ENCODE measurements at regions not wholly inside any gene's neighbourhood (a gene's known extent, or its start where the extent isn't known, plus 50 kb on each side); places are given as distances from the start of the nearest gene placed in this dataset.
"Not testable (repeated sequence)": the region's sequence is repeated elsewhere in the genome, so short reads cannot be mapped to it uniquely, and the experiment has no call there.

GRCh38 chr3:65039754-65040210, 352.0 kb upstream of the ADAMTS9 start:
- DNase-seq (ENCODE audit: low spot score): no peak

- DNase-seq (ENCODE audit: low spot score): no peak
Observed at GRCh38 chr3:65037861-65038260, 350.1 kb upstream of the ADAMTS9 start.

- DNase-seq (ENCODE audit: low spot score): no peak
Observed at GRCh38 chr3:65035246-65035645, 347.4 kb upstream of the ADAMTS9 start.

- no peak for DNase-seq (ENCODE audit: low spot score)
Observed at GRCh38 chr3:65033576-65033975, 345.8 kb upstream of the ADAMTS9 start.

GRCh38 chr3:65030847-65031463, 343.2 kb upstream of the ADAMTS9 start:
- no peak for DNase-seq (ENCODE audit: low spot score)

GRCh38 chr3:65030014-65030627, 342.3 kb upstream of the ADAMTS9 start:
- no peak for DNase-seq (ENCODE audit: low spot score)

- DNase-seq (ENCODE audit: low spot score): no peak
Observed at GRCh38 chr3:65029130-65029529, 341.3 kb upstream of the ADAMTS9 start.

GRCh38 chr3:65028024-65028423, 340.2 kb upstream of the ADAMTS9 start:
- no peak for DNase-seq (ENCODE audit: low spot score)

- DNase-seq (ENCODE audit: low spot score): no peak
Observed at GRCh38 chr3:65027335-65027734, 339.5 kb upstream of the ADAMTS9 start.

GRCh38 chr3:65026151-65026550, 338.4 kb upstream of the ADAMTS9 start:
- DNase-seq (ENCODE audit: low spot score): no peak

- no peak for DNase-seq (ENCODE audit: low spot score)
Observed at GRCh38 chr3:65024148-65024547, 336.3 kb upstream of the ADAMTS9 start.

- DNase-seq (ENCODE audit: low spot score): no peak
Observed at GRCh38 chr3:65020281-65021160, 332.7 kb upstream of the ADAMTS9 start.

GRCh38 chr3:65019443-65020055, 331.7 kb upstream of the ADAMTS9 start:
- no peak for DNase-seq (ENCODE audit: low spot score)

GRCh38 chr3:65018801-65019200, 331.0 kb upstream of the ADAMTS9 start:
- DNase-seq (ENCODE audit: low spot score): no peak

- DNase-seq (ENCODE audit: low spot score): no peak
Observed at GRCh38 chr3:65017359-65017758, 329.6 kb upstream of the ADAMTS9 start.

- no peak for DNase-seq (ENCODE audit: low spot score)
Observed at GRCh38 chr3:65015711-65016110, 327.9 kb upstream of the ADAMTS9 start.

- no peak for DNase-seq (ENCODE audit: low spot score)
Observed at GRCh38 chr3:65013053-65013452, 325.3 kb upstream of the ADAMTS9 start.

GRCh38 chr3:65006300-65006739, 318.5 kb upstream of the ADAMTS9 start:
- no peak for DNase-seq (ENCODE audit: low spot score)

- no peak for DNase-seq (ENCODE audit: low spot score)
Observed at GRCh38 chr3:65005486-65005885, 317.7 kb upstream of the ADAMTS9 start.

- no peak for DNase-seq (ENCODE audit: low spot score)
Observed at GRCh38 chr3:65004795-65005295, 317.0 kb upstream of the ADAMTS9 start.

GRCh38 chr3:65004306-65004705, 316.5 kb upstream of the ADAMTS9 start:
- no peak for DNase-seq (ENCODE audit: low spot score)

GRCh38 chr3:65001119-65001518, 313.3 kb upstream of the ADAMTS9 start:
- not testable (repeated sequence) for DNase-seq (ENCODE audit: low spot score)

Data from globus pallidus (tissue), 1 donor.